ENCODE measurements at regions not wholly inside any gene's neighbourhood (a gene's known extent, or its start where the extent isn't known, plus 50 kb on each side); places are given as distances from the start of the nearest gene placed in this dataset.

GRCh38 chr4:102163404-102164140 lies 181.7 kb downstream of the SLC39A8 start:
- no peak for TF ChIP-seq EZH2 (IDR thresholded peaks at IDR 0.05; ENCODE audit: low read length, unreplicated experiment)
- TF ChIP-seq, protein P1, sequence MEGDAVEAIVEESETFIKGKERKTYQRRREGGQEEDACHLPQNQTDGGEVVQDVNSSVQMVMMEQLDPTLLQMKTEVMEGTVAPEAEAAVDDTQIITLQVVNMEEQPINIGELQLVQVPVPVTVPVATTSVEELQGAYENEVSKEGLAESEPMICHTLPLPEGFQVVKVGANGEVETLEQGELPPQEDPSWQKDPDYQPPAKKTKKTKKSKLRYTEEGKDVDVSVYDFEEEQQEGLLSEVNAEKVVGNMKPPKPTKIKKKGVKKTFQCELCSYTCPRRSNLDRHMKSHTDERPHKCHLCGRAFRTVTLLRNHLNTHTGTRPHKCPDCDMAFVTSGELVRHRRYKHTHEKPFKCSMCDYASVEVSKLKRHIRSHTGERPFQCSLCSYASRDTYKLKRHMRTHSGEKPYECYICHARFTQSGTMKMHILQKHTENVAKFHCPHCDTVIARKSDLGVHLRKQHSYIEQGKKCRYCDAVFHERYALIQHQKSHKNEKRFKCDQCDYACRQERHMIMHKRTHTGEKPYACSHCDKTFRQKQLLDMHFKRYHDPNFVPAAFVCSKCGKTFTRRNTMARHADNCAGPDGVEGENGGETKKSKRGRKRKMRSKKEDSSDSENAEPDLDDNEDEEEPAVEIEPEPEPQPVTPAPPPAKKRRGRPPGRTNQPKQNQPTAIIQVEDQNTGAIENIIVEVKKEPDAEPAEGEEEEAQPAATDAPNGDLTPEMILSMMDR (conservative IDR thresholded peaks at IDR 0.05; ENCODE audit: low read depth, low read length), result no peak
- no peak for TF ChIP-seq EZH2phosphoT487 (IDR thresholded peaks at IDR 0.05; ENCODE audit: borderline replicate concordance, low read length)

Data from PC-3 (cell line).